Stimulated activated CD8-positive, alpha-beta memory T cell treated with anti-CD3 and anti-CD28 coated beads, Interleukin-12 subunit alpha, Interleukin-12 subunit beta, amount 100 ng/mL, for 1 hour (primary cell): ENCODE measurements at regions not wholly inside any gene's neighbourhood (a gene's known extent, or its start where the extent isn't known, plus 50 kb on each side); places are given as distances from the start of the nearest gene placed in this dataset.
"Not testable (repeated sequence)": the region's sequence is repeated elsewhere in the genome, so short reads cannot be mapped to it uniquely, and the experiment has no call there.

Source experiments
- DNase-seq: peaks from one replicate; pipeline ENCODE4 v3.0.0-alpha.2; 2020; ENCODE audit warnings: low read depth

DNA sequence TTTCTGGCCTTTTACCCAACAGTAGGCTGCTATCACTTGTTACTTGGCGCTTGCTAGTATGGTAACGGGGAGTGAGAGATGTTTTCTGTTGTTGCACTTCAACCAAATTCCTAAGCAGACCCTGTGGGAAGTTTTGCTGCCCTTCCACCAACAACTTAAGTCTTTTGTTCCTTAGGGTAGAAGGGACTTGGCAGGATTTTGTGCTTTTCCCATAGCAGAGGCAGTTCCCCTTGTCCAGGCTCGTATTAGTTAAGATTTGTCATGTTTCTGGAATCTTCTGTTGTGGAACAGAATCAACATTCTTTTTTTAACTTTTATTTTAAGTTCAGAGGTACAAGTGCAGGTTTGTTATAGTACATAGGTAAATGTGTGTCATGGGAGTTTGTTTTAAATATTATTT lies 73.2 kb upstream of the SGIP1 start:
- DNase-seq, result no peak

DNA sequence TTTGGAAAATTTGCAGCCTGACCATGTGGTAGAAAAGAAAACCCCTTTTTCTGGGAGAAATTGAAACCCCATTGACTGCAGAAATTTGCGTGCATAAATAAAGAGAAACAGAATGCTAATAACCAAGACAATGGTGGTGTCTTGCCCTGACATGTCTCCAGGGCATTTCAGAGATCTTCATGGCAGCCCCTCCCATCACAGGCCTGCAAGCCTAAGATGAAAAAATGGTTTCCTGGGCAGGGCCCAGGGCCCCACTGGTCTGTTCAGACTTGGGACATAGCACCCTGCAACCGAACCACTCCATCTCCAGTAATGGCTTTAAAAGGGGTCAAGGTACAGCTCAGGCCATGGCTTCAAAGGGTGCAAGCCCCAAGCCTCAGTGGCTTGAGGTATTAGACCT lies 71.6 kb upstream of the SGIP1 start:
- no peak for DNase-seq

DNA sequence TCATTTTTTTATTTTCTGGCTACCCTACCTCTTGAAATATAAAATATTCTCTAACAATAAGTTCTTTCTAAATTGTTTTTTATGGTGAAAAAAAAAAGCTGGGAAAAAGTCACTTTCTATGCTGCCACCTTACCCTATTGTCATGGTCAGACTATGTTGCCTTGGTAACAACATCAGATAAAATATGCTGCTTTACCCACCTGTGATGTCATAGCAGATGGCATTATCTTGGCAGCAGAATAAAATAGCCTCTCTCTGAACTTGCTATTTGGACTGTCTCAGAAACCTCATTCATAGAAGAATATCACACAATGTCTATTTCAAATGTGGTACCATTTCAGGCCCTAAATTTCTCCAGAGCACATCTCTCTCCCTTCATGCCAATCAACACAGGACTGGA lies 69.6 kb upstream of the SGIP1 start:
- DNase-seq, result no peak

DNA sequence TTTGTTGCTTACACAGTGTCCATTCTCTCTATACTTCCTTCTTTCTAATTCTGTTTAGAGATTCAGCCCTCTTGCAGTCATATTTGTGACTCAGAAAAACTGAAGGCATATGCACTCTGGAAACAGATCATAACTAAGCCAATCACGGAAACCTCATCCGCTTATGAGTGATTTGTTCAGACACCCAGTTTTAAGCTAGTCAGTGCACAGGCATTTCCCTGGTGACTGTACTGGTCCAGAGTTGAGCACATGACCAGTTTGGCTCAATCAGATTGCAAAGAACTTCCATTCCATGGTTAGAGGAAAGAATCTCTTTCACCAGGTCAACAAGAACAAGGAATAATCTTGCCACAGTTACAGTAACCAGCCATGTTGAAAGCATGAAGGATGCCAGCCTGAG lies 69.2 kb upstream of the SGIP1 start:
- no peak for DNase-seq

DNA sequence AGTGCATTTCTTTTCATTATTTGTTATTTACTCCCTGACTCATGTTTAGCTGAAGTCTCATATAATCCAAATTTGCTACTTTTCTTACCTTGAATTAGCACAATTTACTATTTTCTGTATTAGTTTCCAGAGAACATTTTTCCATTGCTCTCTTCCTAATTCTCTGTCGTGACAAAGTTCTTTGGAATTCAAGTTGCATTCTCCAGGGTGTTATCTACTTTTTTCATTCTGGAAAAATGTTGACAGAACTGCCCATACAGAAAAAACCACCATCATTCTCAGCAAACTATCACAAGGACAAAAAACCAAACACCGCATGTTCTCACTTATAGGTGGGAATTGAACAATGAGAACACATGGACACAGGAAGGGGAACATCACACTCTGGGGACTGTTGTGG lies 67.3 kb upstream of the SGIP1 start:
- DNase-seq, result not testable (repeated sequence)

DNA sequence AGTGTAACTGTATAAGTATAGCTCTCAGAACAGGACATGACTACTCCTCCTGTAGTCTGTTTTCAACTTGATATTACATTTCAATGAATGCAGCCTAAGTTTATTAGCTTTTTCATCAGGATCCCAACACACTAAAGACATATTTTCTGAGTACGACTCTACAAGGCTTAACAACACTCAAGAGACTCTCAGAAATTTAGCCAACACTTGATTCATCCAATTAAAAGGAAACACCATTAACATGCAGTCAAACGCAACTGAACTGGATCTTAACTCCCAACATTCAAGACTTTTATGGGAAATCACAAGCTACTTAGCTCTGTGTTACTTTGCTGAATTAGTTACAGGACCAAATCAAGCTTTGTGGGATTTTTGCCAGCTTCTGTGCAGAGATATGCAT lies 65.2 kb upstream of the SGIP1 start:
- DNase-seq, result no peak

DNA sequence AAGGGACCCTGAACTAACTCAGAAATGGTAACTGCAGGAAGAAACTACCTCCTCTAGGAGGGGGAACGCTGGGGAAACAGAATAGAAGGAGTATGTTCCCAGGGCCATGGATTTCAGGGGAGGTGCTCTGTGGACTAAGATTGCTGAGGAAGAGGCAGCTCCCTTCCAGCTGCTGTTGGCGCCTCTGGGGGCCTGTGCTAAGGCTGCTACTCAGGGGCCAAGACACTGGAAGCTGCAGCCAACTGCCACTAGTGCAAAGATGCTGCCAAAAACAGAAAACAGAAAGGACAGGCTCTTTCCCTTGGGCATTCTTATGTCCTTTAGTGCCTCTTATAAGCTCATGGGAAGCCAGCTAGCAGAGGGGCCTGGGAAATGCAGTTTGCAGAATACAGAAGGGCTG lies 58.0 kb upstream of the SGIP1 start:
- no peak for DNase-seq

DNA sequence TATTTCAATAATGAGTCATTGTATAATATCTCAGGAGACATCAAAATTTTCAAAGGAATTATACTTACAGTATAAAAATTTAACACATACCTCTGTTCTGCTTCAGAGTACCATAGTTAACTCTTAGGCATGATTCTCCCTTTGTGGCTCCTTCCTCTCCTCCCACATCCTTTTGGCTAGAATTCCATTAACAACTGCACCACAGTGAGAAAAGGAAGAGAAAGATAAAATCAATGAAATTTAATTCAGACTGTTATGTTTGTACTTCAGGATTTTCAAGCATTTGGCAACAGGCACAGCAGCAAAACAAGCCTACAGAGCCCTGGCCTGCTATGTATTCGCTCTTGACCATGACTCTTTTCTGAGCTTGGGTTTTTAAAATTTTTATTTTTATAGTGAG lies 57.2 kb upstream of the SGIP1 start:
- DNase-seq, result no peak

DNA sequence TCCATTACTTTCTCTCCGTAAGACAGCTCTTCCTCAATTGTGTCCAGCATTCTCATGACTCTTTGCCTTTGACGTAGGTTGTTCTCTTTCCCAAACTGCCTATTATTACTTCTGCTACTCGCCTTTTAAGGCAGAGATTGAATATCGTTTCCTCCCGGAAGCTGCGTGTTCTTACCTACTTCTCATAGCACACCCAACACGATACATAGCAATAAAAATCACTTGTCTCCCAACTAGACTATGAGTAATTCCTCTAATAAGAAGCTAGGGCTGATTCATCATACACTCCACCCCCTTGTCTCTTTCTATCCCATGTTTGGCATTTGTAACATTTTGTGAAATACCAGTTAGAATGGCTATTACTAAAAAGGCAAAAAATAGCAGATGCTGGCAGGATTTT lies 55.8 kb upstream of the SGIP1 start:
- no peak for DNase-seq

DNA sequence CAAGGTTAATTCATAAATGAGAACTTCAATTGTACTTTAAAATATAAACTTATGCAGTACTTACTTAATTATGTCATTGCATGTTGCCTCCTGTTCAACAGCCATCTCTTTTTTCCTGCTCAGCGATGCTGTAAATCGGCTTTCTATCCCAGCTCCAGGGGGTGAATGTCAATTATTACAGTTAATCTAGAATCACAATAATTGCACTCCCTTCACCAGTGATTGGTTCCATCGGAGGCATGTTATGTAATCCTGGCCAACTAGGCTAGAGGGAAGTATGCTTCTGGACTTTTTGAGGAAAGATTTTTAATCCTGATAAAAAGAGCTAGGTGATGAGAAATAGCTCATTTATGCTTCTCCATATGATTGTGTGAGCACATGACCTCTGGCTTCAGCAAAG lies 53.8 kb upstream of the SGIP1 start:
- DNase-seq, result no peak

DNA sequence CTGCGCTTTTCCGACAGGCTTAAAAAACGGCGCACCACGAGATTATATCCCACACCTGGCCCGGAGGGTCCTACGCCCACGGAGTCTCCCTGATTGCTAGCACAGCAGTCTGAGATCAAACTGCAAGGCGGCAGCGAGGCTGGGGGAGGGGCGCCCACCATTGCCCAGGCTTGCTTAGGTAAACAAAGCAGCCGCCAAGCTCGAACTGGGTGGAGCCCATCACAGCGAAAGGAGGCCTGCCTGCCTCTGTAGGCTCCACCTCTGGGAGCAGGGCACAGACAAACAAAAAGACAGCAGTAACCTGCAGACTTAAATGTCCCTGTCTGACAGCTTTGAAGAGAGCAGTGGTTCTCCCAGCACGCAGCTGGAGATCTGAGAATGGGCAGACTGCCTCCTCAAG lies 52.7 kb upstream of the SGIP1 start:
- not testable (repeated sequence) for DNase-seq
